GM18508 (cell line): ENCODE measurements at regions not wholly inside any gene's neighbourhood (a gene's known extent, or its start where the extent isn't known, plus 50 kb on each side); places are given as distances from the start of the nearest gene placed in this dataset.

Experiments used
- ATAC-seq: cut with Tn5 transposase; IDR thresholded peaks from one replicate; pipeline ENCODE4 v1.9.1; 2021; ENCODE audit warnings: moderate number of reproducible peaks; ENCODE audit not compliant: insufficient read depth, unreplicated experiment

DNA sequence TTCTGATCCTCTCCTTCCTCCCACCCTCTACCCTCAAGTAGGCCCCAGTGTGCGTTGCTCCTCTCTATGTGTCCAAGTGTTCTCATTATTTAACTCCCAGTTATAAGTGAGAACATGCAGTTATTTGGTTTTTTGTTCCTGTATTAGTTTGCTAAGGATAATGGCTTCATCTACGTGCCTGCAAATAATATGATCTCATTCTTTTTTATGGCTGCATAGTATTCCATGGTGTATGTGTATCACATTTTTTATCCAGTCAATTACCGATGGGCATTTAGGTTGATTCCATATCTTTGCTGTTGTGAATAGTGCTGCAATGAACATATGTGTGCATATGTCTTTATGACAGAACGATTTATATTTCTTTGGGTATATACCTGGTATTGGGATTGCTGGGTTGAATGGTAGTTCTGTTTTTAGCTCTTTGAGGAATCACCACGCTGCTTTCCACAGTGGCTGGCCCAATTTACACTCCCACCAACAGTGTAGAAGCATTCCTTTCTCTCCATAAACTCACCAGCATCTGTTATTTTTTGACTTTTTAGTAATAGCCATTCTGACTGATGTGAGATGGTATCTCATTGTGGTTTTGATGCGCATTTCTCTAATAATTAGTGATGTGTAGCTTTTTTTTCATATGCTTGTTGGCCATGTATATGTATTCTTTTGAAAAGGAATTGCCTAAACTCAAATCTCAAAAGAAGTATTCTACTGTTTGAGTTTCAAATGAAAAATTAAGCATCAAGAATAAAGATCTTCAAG lies 116.9 kb downstream of the ETS2 start:
- no peak for ATAC-seq

DNA sequence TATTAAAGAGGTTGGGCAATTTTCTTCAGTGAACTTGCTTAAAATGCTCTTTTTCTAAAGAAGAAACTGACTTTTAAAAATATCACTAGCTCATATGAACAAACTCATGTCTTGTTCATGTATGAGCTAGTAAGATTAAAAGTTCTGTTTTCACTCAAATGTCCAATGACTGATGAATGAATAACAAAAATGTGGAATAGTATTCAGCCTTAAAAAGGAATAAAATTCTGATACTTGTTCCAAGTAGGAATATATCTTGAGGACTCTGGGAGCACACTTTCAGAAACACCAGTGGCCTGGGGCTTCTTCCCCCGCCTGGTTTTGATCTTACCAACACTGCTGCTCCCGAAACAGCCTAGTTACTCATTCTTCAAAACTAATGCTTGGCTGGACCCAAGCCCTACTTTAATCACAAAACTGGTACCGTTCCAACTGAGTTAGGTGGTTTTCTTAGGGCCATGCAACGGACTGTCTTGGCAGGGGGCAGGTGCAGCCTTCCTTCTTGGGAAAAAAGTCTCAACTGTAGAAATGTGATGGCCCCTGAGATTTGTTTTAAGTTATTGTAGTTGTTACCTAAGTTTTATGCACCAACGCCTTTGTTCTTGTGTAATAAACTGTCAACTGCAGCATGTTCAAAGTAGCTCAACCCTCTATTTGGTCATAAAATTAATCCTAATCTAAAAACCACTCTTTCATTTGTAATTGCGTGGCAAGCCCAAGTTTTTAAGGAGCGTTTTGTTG lies 116.0 kb downstream of the ETS2 start:
- ATAC-seq = no peak

DNA sequence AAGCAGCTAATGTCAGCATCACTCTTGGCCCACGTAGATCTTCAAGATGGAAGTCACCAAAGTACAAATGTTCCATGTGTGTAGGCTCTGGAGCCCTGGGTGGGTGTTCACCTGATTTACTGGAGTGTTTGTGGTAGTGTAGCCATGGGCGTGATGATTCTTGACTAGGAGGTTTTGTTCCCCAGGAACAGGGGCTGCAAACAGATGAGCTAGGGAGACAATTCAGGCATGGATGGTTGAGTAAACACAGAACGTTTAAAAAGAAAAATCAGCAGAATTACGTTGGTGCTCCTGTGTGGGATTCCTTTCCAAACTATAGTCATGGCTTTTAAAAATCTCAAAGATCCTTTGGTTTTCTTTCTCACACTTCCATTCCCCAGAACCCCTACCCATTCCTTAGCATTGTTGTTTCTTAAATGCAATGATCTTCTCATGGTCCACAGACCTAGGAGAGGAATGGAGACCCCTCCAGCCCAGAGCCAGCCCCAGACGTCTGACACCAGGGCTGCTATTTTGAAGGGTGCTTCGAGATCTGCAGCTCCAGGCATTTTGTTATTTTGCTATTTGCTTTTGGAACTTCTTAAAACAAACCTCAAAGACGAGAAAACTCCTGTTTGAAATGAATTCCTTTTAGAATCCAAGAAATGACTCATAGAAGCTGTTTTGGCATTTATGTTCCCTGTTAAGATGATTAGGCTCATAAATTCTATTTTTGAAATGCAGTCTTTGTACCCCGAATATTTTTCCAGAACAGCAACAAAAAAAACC lies 115.1 kb downstream of the ETS2 start:
- ATAC-seq = no peak

DNA sequence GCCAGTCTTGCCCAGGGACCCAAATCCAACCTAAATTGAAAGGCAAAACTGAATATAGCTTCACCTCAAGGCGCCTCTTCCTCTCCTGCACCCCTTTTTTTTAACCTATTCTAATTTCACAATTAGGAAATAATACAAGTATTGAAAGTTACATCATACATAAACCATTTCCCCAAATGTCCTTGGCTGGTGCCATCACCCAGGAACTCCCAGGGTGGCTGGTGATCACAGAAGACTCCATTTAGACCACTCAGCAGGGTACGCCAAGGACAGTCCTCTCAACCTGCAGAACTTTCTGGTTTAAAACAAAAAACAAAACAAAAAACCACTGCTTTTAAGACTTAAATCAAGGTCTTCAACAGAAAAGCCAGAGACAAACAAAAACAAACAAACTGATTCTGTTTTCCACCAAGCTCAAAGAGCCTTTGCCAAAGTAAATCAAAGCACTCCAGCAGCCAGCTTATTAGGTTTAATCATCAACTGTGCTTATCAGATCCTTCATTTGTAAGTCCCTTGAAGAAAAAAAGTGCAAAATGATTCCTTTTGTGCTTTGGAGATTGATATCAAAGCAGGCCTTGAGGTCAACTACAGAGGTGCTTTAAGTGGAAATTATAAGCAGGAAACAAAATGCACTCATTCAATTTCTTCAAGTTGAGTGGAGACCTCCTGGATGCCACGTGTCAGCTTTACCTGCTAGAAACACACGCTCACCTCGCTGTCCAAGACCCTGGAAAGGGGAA lies 113.0 kb downstream of the ETS2 start:
- ATAC-seq = no peak

DNA sequence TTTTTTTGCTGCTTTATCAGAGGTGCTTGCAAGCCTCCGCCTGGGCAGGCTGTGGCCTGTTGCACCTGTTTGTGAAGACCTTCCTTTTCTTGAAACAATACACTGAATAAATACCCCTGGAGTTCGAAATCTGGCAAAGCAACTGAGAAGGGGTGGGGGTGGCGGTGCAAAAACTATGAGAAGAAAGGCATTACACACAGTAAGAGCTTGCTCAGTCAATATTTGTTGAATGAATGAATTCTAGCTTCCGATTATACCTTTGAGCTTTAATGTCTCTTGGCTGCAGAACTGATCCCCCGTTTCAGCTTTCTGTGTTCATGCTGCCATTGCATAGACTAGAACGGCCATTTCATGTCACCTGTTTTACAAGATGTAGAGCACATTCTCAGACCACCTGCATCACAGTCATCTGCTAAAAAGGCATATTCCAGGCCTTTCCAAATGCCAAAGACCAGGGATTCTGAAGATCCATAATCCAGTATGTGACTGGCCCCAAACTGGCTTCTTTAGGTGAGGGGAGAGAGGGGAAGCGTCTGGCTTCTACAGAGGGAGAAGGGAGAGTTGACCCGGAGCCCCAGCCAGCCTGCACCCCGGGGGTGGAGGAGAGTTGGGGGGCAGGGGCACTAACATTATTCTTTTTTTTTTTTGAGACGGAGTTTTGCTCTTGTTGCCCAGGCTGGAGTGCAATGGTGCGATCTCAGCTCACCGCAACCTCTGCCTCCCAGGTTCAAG lies 111.5 kb downstream of the ETS2 start:
- ATAC-seq = no peak

DNA sequence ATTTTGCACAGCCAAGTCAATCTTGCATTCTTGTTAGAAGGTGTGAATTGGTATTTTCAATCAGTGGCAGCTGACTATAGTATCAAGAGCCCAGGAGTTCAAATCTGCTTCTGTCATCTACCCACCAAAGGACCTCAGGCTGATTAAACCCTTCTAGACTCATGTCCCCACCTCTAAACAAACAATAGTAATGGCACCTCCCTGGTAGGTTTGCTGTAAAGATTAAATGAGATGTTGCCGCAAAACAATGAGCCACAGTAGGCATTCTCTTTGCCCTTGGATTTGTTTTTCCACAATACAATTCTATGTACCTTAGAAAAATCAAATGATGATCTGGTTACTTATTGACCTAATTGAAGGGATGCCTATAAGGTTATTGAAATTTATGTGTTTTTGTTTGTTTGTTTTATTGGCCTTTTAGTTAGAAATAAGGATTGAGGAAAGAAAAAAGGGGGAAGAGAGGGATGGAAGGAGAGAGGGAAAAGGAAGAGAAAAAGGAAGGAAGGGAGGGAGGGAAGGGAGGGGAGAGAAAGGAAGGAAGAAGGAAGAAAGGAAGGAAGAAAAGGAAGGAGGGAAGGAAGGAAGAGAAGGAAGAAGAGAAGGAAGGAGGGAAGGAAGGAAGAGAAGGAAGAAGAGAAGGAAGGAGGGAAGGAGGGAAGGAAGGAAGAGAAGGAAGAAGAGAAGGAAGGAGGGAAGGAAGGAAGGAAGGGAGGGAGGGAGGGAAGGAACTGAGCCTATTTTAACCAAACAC lies 110.7 kb downstream of the ETS2 start:
- no peak for ATAC-seq

DNA sequence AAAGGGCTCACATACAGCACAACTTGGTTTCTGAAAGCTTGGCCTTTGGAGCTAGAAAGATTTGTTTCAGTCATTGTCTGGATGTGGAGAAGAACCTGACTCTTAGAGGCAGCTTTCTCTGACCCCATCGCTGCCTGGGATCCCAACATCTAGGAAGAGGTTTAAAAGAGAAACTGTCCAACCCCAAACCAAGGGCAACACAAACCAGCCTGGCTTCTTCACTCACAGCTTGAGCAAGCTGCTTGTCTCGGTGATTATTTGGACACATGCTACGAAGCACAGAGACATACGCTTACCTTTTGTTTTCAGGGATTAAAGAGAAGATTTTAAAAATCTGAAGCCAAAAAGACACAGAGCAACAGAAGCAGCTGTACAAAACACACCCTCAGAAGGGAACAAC lies 109.8 kb downstream of the ETS2 start:
- ATAC-seq = no peak

DNA sequence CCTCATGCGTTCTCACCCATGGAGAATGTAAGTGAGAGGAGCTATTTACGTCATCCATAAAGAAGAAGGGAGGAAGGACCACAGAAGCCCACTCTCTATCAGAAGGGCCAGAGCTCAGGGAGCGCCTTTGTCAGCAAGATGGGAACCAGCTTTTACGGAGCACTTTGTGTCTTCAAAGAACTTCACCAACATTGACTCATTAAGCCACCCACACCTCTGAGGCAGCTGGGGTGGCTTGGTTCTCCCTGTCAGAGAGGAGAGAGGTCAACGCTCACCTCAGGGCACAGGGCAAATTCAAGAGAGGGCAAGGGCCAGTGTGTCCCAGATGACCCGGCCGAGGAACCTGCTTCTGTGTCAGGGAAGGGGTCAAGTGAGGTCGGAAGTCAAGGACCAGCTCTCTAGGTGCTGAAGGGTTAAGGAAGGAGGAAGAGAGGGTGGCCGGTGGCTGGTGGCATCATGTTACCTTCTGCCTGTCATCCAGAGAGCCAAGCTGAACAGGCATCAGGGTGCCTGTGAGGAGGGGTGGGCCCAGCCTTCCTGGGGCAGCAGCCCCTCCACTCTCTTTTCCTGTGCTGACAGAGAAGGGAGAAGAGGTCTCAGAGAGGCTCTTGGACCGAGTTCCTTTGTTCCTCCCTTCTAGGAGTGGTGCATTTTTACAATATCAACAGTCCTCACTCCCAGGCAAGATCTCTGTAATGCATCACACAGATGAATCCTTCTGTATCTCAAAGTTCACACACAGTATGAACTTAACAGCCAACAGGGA lies 109.0 kb downstream of the ETS2 start:
- ATAC-seq = no peak

DNA sequence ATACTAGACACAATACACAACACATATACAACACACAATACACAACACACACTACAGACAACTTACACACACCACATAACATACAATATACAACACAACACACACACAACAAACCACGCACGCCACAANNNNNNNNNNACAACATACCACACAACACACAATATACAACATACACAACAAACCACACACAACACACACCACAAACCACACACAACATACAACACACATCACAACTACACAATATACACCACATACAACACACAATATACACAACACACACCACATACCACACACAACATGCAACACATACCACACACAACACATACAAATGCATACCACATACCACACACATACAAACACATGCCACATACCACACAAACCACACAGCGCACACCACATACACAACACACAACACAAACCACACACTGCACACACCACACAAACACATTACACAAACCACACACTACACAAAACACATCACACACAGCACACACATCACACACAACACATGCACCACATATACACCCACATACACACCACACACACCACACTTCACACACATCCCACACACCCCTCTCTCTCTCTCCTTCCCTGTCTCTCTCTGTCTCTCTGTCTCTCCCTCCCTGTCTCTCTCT lies 108.3 kb downstream of the ETS2 start:
- no peak for ATAC-seq

DNA sequence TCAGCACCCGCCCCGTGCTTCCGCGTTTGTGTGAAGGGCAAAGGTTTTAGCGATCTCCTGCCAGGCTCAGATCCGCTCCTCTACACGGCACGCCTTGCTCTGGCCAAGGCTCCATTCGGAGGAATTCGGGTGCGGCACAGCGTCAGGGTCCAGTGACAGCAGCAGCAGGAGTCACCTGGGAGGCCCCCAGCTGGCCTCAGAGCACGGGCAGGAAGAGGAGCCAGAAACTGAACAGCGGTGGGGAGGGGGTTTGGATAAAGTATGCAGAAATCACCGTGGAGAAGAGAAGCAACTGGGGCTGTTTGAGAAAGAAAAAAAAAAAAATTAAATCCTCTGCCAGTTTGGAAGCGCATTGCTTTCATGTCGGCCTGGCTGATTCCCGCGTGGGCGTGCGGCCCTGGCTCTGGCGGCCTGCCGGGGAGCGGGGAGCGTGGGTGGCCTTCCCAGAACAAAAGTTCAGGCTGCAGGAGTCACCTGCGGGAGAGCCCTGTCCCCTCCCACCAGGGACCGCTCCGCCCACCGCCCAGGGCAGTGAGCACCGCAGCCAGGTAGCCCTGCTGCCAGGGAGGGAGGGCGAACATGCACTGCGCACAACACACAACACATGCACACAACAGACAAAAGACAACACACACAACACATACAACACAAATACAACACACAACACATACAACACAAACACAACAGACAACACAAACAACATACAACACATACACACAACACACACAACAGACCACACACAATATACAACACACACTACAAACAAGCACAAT lies 107.6 kb downstream of the ETS2 start:
- no peak for ATAC-seq

DNA sequence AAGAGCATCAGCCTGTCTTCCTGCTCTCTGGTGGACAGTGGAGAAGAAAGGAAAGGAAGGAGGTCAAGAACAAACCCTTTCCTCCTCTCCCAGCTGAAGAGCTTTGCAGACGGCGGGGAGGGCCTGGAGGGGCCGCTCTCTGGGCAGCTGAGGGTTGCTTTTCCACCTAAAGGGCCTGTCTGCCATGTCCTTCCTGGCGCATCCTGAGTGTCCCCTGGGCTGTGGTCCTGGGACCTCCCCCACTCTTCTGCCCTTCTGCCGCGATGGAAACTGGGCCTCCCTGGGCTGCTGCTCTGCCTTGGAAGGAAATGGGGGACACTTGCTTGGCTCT lies 107.0 kb downstream of the ETS2 start:
- no peak for ATAC-seq

DNA sequence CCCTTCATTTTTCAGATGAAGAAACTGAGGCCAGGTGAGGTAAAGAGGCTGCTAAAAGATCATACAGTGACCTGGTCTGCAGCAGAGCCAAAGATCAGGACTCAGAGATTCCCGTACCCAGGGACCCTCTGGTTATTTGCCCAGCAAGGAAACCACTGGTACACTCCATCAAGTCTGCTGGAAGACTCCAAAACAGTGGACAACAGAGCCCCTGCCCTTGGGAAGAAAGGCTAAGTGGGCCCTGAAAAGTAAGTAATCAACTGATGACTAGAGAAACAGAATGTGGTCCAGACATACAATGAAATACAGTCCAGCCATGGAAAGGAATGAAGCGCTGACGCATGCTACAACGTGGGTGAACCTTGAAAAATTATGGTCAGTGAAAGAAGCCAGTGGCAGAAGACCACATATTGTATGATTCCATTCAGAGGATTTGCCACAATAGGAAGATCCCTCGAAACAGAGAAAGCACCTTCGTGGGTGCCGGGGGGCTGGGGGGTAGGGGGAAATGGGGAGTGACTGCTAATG lies 106.4 kb downstream of the ETS2 start:
- ATAC-seq = no peak

DNA sequence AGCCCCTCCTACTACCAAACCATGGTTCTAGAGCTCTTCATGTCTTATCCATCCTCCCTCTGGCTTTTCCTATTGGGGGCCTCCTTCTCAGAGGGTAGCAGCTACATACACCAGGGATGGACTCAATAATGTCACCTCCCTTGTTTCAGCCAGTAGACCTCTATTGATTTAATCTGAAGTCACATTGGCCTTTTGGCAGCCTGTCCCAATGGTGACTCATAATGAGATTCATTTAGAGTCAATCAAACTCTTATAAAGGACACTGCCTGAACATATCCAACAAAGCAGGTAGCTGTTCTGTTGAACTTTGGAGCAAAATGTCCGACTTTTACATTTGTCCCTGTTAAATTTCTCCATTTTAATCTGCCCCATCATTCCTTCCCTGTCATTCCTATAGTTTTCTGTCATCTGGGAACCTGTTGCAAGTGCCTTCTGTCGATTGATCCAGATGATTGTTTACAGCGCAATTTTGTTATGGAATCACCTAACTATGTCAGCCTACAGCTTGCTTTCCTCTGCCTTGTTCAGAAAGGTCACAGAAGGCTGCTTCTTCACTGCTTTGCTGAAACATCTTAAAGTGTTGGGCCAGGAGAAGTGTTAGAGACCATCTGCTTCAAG lies 105.9 kb downstream of the ETS2 start:
- no peak for ATAC-seq

DNA sequence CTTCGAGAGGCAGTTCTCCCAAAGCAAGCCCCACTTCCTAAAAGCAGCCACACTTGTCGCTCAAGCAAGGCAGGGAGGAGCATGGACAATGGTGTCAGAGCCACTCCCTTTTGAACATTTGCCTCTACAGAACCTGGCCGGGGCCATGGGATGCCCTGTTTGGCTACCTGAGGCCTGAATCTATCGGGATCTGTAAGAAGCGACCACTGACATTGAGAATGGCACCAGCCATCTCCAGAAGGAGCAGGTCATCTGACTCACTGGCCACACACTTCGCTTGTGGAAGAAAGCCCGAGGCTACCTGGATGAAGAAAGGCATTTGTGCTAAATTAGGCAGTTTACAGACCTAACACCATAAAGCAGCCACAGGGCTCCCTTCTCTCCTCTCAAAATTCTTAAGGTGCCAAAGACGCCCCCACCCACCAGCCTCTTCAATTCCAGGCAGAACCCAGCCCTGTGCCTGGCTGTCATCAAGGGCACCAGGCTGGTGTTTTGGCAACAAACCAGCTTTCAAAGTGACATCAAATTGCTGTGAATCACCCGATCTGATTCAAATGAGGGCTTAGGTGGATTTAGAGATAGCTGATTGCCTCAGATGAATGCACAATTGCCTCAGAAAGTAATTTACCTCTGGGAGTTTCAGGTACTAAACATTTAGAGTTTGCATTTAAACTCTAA lies 104.8 kb downstream of the ETS2 start:
- no peak for ATAC-seq

DNA sequence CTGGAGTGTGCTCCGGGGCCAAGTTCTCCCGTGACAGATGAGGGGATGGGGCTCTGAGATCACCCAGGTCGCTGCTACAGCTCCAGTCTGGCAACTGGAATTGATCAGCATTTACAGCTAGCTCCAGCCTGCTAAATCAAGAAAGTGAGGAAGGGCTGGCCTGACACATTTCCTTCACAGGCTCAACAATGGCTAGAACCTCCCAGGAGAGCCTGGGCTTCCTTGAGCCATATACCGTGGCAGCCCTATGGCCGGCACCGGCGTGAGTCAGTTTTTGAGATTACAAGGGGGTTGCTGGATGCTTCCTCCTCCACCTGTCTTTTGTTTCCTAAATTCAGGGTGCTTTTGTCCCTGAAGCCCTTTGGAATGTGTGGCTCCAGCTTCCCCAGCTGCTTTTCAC lies 104.2 kb downstream of the ETS2 start:
- ATAC-seq = no peak

DNA sequence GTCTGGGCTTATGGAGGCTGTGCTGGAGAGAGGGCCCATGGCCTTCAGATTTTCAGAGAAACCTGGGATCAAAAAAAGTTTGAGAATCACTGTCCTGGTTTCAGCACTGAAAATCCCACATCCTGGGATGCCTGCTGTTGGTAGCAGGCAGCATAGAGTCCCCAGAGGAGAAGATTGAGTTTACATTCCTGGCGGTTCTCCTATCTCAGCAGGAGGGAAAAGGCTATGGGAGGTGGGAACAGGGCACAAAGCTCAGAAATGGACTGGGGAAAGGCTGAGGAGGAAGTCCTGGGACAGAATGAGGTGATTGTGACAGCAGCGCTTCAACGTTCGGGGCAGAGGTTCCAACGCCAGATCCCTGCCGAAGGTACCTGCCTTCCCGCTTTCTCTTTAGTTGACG lies 103.4 kb downstream of the ETS2 start:
- no peak for ATAC-seq
